H1 (cell line): ENCODE measurements at regions not wholly inside any gene's neighbourhood (a gene's known extent, or its start where the extent isn't known, plus 50 kb on each side); places are given as distances from the start of the nearest gene placed in this dataset.

ENCODE experiments used
- ATF2 ChIP-seq: IDR thresholded peaks from 2 replicates; pipeline ENCODE4 v1.6.1; 2012; ENCODE audit warnings: low read length, inconsistent platforms
- CHD7 ChIP-seq: fragments of 300-600 bp; sonication (generic); IDR thresholded peaks from 2 replicates; pipeline ENCODE4 v1.7.1; 2012; ENCODE audit warnings: low read length, moderate library complexity, mild to moderate bottlenecking, inconsistent platforms; ENCODE audit not compliant: insufficient replicate concordance
- CTCF ChIP-seq, 3 experiments: IDR thresholded peaks; 1 replicate in 2 of 3; 2 replicates in 1 of 3; pipeline versions ENCODE4 v1.5.1 to v1.6.1; 2011; ENCODE audit warnings: low read length in 3 of 3, mild to moderate bottlenecking in 3 of 3, inconsistent platforms in 2 of 3, low read depth in 1 of 3, moderate library complexity in 1 of 3; ENCODE audit not compliant: insufficient read depth in 1 of 3; ENCODE audit errors: control extremely low read depth in 1 of 3
- GABPA ChIP-seq: IDR thresholded peaks from 2 replicates; pipeline ENCODE4 v1.6.1; 2011; ENCODE audit warnings: mild to moderate bottlenecking, low read length, moderate library complexity, borderline replicate concordance; ENCODE audit not compliant: insufficient read depth
- HDAC6 ChIP-seq: IDR thresholded peaks from one replicate; pipeline ENCODE4 v1.7.1; 2012; ENCODE audit warnings: low read depth, mild to moderate bottlenecking, inconsistent platforms, low read length, moderate library complexity
- MAFK ChIP-seq: IDR thresholded peaks from 2 replicates; pipeline ENCODE4 v1.6.1; 2012; ENCODE audit warnings: low read depth, mild to moderate bottlenecking, improper control_type of control experiment, low read length
- TBP ChIP-seq: IDR thresholded peaks from 2 replicates; pipeline ENCODE4 v1.6.1; 2011; ENCODE audit warnings: low read depth, low read length, improper control_type of control experiment

GRCh38 chrX:47723689-47724088 is 64.7 kb upstream of the UXT start (continued):
- TF ChIP-seq CHD7, result no peak
- TF ChIP-seq MAFK, result no peak
- no peak for TF ChIP-seq HDAC6
- peak; percentile 53 to 68 (median 63) for TF ChIP-seq CTCF (IDR thresholded peaks at IDR 0.05; ENCODE audit: control extremely low read depth in 1 of 3, insufficient read depth in 1 of 3, low read depth in 1 of 3, low read length in 3 of 3)
- no peak for TF ChIP-seq ATF2
- TF ChIP-seq TBP, result no peak
- TF ChIP-seq GABPA, result no peak
